HFFc6 (cell line): ENCODE measurements at regions not wholly inside any gene's neighbourhood (a gene's known extent, or its start where the extent isn't known, plus 50 kb on each side); places are given as distances from the start of the nearest gene placed in this dataset.

Source experiments
- DNase-seq: peaks from one replicate; pipeline ENCODE4 v3.0.0-alpha.2; 2018
- H3K27ac Mint-ChIP-seq: 2 replicates; pipeline ENCODE4 v1.8.0; 2020; ENCODE audit warnings: mild to moderate bottlenecking, mixed read lengths
- H3K27me3 Mint-ChIP-seq: 2 replicates; pipeline ENCODE4 v1.8.0; 2021; ENCODE audit warnings: mild to moderate bottlenecking, moderate library complexity, mixed read lengths; ENCODE audit not compliant: insufficient read depth
- H3K36me3 Mint-ChIP-seq: 2 replicates; pipeline ENCODE4 v1.8.0; 2021; ENCODE audit warnings: low read depth, mixed read lengths
- H3K4me1 Mint-ChIP-seq: 2 replicates; pipeline ENCODE4 v1.8.0; 2020; ENCODE audit warnings: low read depth, mixed read lengths
- H3K4me3 Mint-ChIP-seq: 2 replicates; pipeline ENCODE4 v1.8.0; 2020; ENCODE audit warnings: mild to moderate bottlenecking, moderate library complexity, mixed read lengths
- H3K9me3 Mint-ChIP-seq: 2 replicates; pipeline ENCODE4 v1.8.0; 2020; ENCODE audit warnings: mild to moderate bottlenecking, mixed read lengths
- CTCF ChIP-seq: fragments of 200-600 bp; sonication (generic); IDR thresholded peaks from 2 replicates; pipeline ENCODE4 v1.5.0; 2021; ENCODE audit warnings: antibody characterized with exemption, mild to moderate bottlenecking

- DNase-seq: no peak
- H3K4me3 Mint-ChIP-seq: no peak overlapping the region
- peaks cover 2% of the 10 kb centered on the region; the same call in 1 of the 2 replicates for H3K4me1 Mint-ChIP-seq
- H3K36me3 Mint-ChIP-seq: no peaks in the 10 kb centered on the region
- TF ChIP-seq CTCF: no peak
- peaks cover 40% of the 10 kb centered on the region for H3K9me3 Mint-ChIP-seq
- H3K27me3 Mint-ChIP-seq: peaks cover 2% of the 10 kb centered on the region; the same call in 1 of the 2 replicates
- no peak overlapping the region for H3K27ac Mint-ChIP-seq
Measured at GRCh38 chr13:71285700-71286099, 581.3 kb downstream of the DACH1 start.

GRCh38 chr13:71278512-71278911 is 588.5 kb downstream of the DACH1 start:
- peaks cover 42% of the 10 kb centered on the region for H3K9me3 Mint-ChIP-seq
- no peak overlapping the region for H3K27ac Mint-ChIP-seq
- no peak overlapping the region for H3K4me3 Mint-ChIP-seq
- H3K27me3 Mint-ChIP-seq: no peaks in the 10 kb centered on the region
- H3K4me1 Mint-ChIP-seq: no peaks in the 10 kb centered on the region
- H3K36me3 Mint-ChIP-seq: no peaks in the 10 kb centered on the region
- no peak for TF ChIP-seq CTCF
- DNase-seq: no peak

GRCh38 chr13:71274923-71275608 is 591.9 kb downstream of the DACH1 start:
- no peak for DNase-seq
- Mint-ChIP-seq H3K27ac (no peak overlapping the region), H3K27me3 (no peaks in the 10 kb centered on the region), H3K36me3 (no peaks in the 10 kb centered on the region), H3K4me3 (no peak overlapping the region), H3K9me3 (peaks cover 31% of the 10 kb centered on the region), H3K4me1 (no peaks in the 10 kb centered on the region)
- no peak for TF ChIP-seq CTCF

GRCh38 chr13:71261256-71261655 is 605.7 kb downstream of the DACH1 start:
- no peak for TF ChIP-seq CTCF
- Mint-ChIP-seq H3K36me3 (no peaks in the 10 kb centered on the region), H3K9me3 (peaks cover 16% of the 10 kb centered on the region; the same call in 1 of the 2 replicates), H3K27me3 (no peaks in the 10 kb centered on the region; the same call in 1 of the 2 replicates), H3K4me1 (no peaks in the 10 kb centered on the region), H3K4me3 (no peak overlapping the region), H3K27ac (no peak overlapping the region)
- no peak for DNase-seq

- Mint-ChIP-seq H3K27ac (no peak overlapping the region), H3K9me3 (peaks cover 23% of the 10 kb centered on the region), H3K27me3 (no peaks in the 10 kb centered on the region; the same call in 1 of the 2 replicates), H3K4me1 (no peaks in the 10 kb centered on the region), H3K36me3 (no peaks in the 10 kb centered on the region), H3K4me3 (no peak overlapping the region)
- DNase-seq: no peak
- TF ChIP-seq CTCF: no peak
Measured at GRCh38 chr13:71260246-71260645, 606.8 kb downstream of the DACH1 start.
